GM18498 (cell line): ENCODE measurements at regions not wholly inside any gene's neighbourhood (a gene's known extent, or its start where the extent isn't known, plus 50 kb on each side); places are given as distances from the start of the nearest gene placed in this dataset.
"Not testable (repeated sequence)": the region's sequence is repeated elsewhere in the genome, so short reads cannot be mapped to it uniquely, and the experiment has no call there.

ENCODE experiments used
- ATAC-seq: cut with Tn5 transposase; IDR thresholded peaks from one replicate; pipeline ENCODE4 v1.9.1; 2021; ENCODE audit warnings: mild to moderate bottlenecking, moderate library complexity; ENCODE audit not compliant: unreplicated experiment

- ATAC-seq, result not testable (repeated sequence)
Observed at GRCh38 chr2:89129440-89129839, 438.0 kb downstream of the RPIA start.

GRCh38 chr2:89130665-89131308 lies 439.3 kb downstream of the RPIA start:
- not testable (repeated sequence) for ATAC-seq

GRCh38 chr2:89142959-89143358 lies 451.5 kb downstream of the RPIA start:
- ATAC-seq, result not testable (repeated sequence)

GRCh38 chr2:89145342-89145741 lies 453.9 kb downstream of the RPIA start:
- ATAC-seq, result not testable (repeated sequence)

- not testable (repeated sequence) for ATAC-seq
Observed at GRCh38 chr2:89148256-89148655, 456.8 kb downstream of the RPIA start.

GRCh38 chr2:89151699-89152098 lies 460.2 kb downstream of the RPIA start:
- not testable (repeated sequence) for ATAC-seq

GRCh38 chr2:89152501-89152900 lies 461.0 kb downstream of the RPIA start:
- ATAC-seq, result not testable (repeated sequence)

- not testable (repeated sequence) for ATAC-seq
Observed at GRCh38 chr2:89153210-89153609, 461.7 kb downstream of the RPIA start.

- not testable (repeated sequence) for ATAC-seq
Observed at GRCh38 chr2:89154247-89154682, 462.8 kb downstream of the RPIA start.

GRCh38 chr2:89160306-89160705 lies 468.8 kb downstream of the RPIA start:
- peak; percentile 73 for ATAC-seq

- not testable (repeated sequence) for ATAC-seq
Observed at GRCh38 chr2:89161626-89162025, 470.2 kb downstream of the RPIA start.

- ATAC-seq, result not testable (repeated sequence)
Observed at GRCh38 chr2:89170506-89171173, 479.2 kb downstream of the RPIA start.

GRCh38 chr2:89171174-89171519 lies 479.7 kb downstream of the RPIA start:
- not testable (repeated sequence) for ATAC-seq

GRCh38 chr2:89177004-89177403 lies 485.5 kb downstream of the RPIA start:
- not testable (repeated sequence) for ATAC-seq

GRCh38 chr2:89182221-89182620 lies 490.7 kb downstream of the RPIA start:
- not testable (repeated sequence) for ATAC-seq

- not testable (repeated sequence) for ATAC-seq
Observed at GRCh38 chr2:89184746-89185145, 493.3 kb downstream of the RPIA start.

- not testable (repeated sequence) for ATAC-seq
Observed at GRCh38 chr2:89195636-89196251, 504.3 kb downstream of the RPIA start.

GRCh38 chr2:89196719-89197118 lies 505.2 kb downstream of the RPIA start:
- not testable (repeated sequence) for ATAC-seq

- not testable (repeated sequence) for ATAC-seq
Observed at GRCh38 chr2:89198026-89198425, 506.6 kb downstream of the RPIA start.

GRCh38 chr2:89199453-89200246 lies 508.2 kb downstream of the RPIA start:
- not testable (repeated sequence) for ATAC-seq

GRCh38 chr2:89200247-89200527 lies 508.7 kb downstream of the RPIA start:
- not testable (repeated sequence) for ATAC-seq
